ENCODE measurements at regions not wholly inside any gene's neighbourhood (a gene's known extent, or its start where the extent isn't known, plus 50 kb on each side); places are given as distances from the start of the nearest gene placed in this dataset.

- no peak for DNase-seq (ENCODE audit: low read depth)
These were observed 198.2 kb downstream of the KIF4B start for GRCh38 chr5:155211764-155212163.

GRCh38 chr5:155222393-155222792 lies 208.8 kb downstream of the KIF4B start:
- DNase-seq (ENCODE audit: low read depth), result no peak

- no peak for DNase-seq (ENCODE audit: low read depth)
These were observed 215.6 kb downstream of the KIF4B start for GRCh38 chr5:155229135-155229534.

- DNase-seq (ENCODE audit: low read depth), result no peak
These were observed 226.2 kb downstream of the KIF4B start for GRCh38 chr5:155239803-155240202.

- DNase-seq (ENCODE audit: low read depth), result no peak
These were observed 237.0 kb downstream of the KIF4B start for GRCh38 chr5:155250596-155250995.

- DNase-seq (ENCODE audit: low read depth), result no peak
These were observed 238.5 kb downstream of the KIF4B start for GRCh38 chr5:155252025-155252424.

- DNase-seq (ENCODE audit: low read depth), result no peak
These were observed 239.2 kb downstream of the KIF4B start for GRCh38 chr5:155252717-155253116.

- no peak for DNase-seq (ENCODE audit: low read depth)
These were observed 240.8 kb downstream of the KIF4B start for GRCh38 chr5:155254399-155254798.

GRCh38 chr5:155258161-155258560 lies 244.6 kb downstream of the KIF4B start:
- DNase-seq (ENCODE audit: low read depth), result no peak

GRCh38 chr5:155259648-155260047 lies 246.1 kb downstream of the KIF4B start:
- no peak for DNase-seq (ENCODE audit: low read depth)

- DNase-seq (ENCODE audit: low read depth), result no peak
These were observed 247.2 kb downstream of the KIF4B start for GRCh38 chr5:155260798-155261197.

GRCh38 chr5:155263381-155263780 lies 249.8 kb downstream of the KIF4B start:
- no peak for DNase-seq (ENCODE audit: low read depth)

- DNase-seq (ENCODE audit: low read depth), result no peak
These were observed 251.3 kb downstream of the KIF4B start for GRCh38 chr5:155264809-155265208.

GRCh38 chr5:155268770-155269425 lies 255.3 kb downstream of the KIF4B start:
- DNase-seq (ENCODE audit: low read depth), result no peak

GRCh38 chr5:155270725-155271124 lies 257.2 kb downstream of the KIF4B start:
- DNase-seq (ENCODE audit: low read depth), result no peak

- no peak for DNase-seq (ENCODE audit: low read depth)
These were observed 260.9 kb downstream of the KIF4B start for GRCh38 chr5:155274484-155274883.

GRCh38 chr5:155275222-155275621 lies 261.7 kb downstream of the KIF4B start:
- no peak for DNase-seq (ENCODE audit: low read depth)

- no peak for DNase-seq (ENCODE audit: low read depth)
These were observed 262.7 kb downstream of the KIF4B start for GRCh38 chr5:155276231-155276630.

- DNase-seq (ENCODE audit: low read depth), result no peak
These were observed 265.0 kb downstream of the KIF4B start for GRCh38 chr5:155278532-155278931.

GRCh38 chr5:155282503-155283107 lies 269.1 kb downstream of the KIF4B start:
- no peak for DNase-seq (ENCODE audit: low read depth)

- DNase-seq (ENCODE audit: low read depth), result no peak
These were observed 272.2 kb downstream of the KIF4B start for GRCh38 chr5:155285706-155286105.

GRCh38 chr5:155290937-155291336 lies 277.4 kb downstream of the KIF4B start:
- no peak for DNase-seq (ENCODE audit: low read depth)

GRCh38 chr5:155293605-155294178 lies 280.1 kb downstream of the KIF4B start:
- no peak for DNase-seq (ENCODE audit: low read depth)

- DNase-seq (ENCODE audit: low read depth), result no peak
These were observed 281.6 kb downstream of the KIF4B start for GRCh38 chr5:155295111-155295510.
